ENCODE measurements at regions not wholly inside any gene's neighbourhood (a gene's known extent, or its start where the extent isn't known, plus 50 kb on each side); places are given as distances from the start of the nearest gene placed in this dataset.

DNA sequence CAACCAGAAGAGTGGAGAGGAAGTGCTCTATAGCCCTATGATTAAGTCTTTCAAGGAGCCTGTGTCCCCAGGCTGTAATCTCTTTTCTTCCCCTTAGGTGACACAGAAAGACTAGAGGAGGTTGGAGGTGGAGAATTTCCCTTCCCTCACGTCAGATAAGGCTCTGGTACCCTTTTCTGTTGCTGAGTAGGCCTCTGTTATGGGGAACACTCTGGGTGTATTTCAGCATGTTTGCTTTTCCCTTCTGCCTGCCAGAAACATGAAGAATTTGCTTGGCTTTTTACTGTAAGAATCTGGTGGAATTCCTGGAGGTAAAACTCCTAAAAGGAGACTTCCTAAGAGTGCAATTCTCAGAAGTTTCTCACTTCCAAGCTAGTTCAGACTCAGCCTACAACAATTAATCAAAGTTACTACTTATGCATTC, 58.3 kb downstream of the SIX1 start:
- H2AK5ac ChIP-seq (ENCODE audit: low read depth, low read length), result no peak overlapping the region
- H4K20me1 ChIP-seq (ENCODE audit: insufficient read depth, low read length), result no peaks in the 10 kb centered on the region
- dilution Hi-C loops (cut with HindIII; ENCODE audit: low sequenced_read_pairs, unreplicated experiment), result no loop called here
- no peak overlapping the region for H2AFZ ChIP-seq (replicated peaks; ENCODE audit: low read length, poor library complexity)
- no peak overlapping the region for H2BK20ac ChIP-seq (ENCODE audit: low read depth, low read length)
- peak; percentile 48 for ATAC-seq (ENCODE audit: low read depth)
- no peak overlapping the region for H3K23ac ChIP-seq (ENCODE audit: low read depth, low read length)
- H3K4ac ChIP-seq (ENCODE audit: low read depth, low read length), result no peak overlapping the region
- H3K79me1 ChIP-seq (ENCODE audit: low read depth in 1 of 2, low read length in 2 of 2), result no peaks in the 10 kb centered on the region
- H3K18ac ChIP-seq (ENCODE audit: low read depth, low read length), result no peak overlapping the region
- TF ChIP-seq POLR2A (IDR thresholded peaks at IDR 0.05; ENCODE audit: low read depth, low read length), result no peak
- TF ChIP-seq FOS (IDR thresholded peaks at IDR 0.05; ENCODE audit: low read depth, low read length), result no peak
- no peak for TF ChIP-seq RCOR1 (IDR thresholded peaks at IDR 0.05; ENCODE audit: insufficient replicate concordance, low read length)
- TF ChIP-seq, protein P1, sequence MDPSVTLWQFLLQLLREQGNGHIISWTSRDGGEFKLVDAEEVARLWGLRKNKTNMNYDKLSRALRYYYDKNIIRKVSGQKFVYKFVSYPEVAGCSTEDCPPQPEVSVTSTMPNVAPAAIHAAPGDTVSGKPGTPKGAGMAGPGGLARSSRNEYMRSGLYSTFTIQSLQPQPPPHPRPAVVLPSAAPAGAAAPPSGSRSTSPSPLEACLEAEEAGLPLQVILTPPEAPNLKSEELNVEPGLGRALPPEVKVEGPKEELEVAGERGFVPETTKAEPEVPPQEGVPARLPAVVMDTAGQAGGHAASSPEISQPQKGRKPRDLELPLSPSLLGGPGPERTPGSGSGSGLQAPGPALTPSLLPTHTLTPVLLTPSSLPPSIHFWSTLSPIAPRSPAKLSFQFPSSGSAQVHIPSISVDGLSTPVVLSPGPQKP (IDR thresholded peaks at IDR 0.05; ENCODE audit: borderline replicate concordance, low read depth, low read length), result no peak
- TF ChIP-seq, protein P2, sequence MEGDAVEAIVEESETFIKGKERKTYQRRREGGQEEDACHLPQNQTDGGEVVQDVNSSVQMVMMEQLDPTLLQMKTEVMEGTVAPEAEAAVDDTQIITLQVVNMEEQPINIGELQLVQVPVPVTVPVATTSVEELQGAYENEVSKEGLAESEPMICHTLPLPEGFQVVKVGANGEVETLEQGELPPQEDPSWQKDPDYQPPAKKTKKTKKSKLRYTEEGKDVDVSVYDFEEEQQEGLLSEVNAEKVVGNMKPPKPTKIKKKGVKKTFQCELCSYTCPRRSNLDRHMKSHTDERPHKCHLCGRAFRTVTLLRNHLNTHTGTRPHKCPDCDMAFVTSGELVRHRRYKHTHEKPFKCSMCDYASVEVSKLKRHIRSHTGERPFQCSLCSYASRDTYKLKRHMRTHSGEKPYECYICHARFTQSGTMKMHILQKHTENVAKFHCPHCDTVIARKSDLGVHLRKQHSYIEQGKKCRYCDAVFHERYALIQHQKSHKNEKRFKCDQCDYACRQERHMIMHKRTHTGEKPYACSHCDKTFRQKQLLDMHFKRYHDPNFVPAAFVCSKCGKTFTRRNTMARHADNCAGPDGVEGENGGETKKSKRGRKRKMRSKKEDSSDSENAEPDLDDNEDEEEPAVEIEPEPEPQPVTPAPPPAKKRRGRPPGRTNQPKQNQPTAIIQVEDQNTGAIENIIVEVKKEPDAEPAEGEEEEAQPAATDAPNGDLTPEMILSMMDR (conservative IDR thresholded peaks at IDR 0.05; ENCODE audit: low read depth, low read length), result no peak
- TF ChIP-seq SMC3 (IDR thresholded peaks at IDR 0.05; ENCODE audit: low read depth, low read length), result no peak
- no peak for TF ChIP-seq MAZ (IDR thresholded peaks at IDR 0.05; ENCODE audit: borderline replicate concordance, low read depth, low read length)
- no peak for TF ChIP-seq RAD21 (IDR thresholded peaks at IDR 0.05; ENCODE audit: low read length)
- no peak for TF ChIP-seq MAFK (IDR thresholded peaks at IDR 0.05; ENCODE audit: low read depth, low read length)
- H3K27me3 ChIP-seq (ENCODE audit: control insufficient read depth, insufficient read depth, low read length), result no peaks in the 10 kb centered on the region
- WGBS, 2 experiments (ENCODE audit: extremely low coverage in 2 of 2, insufficient read length in 1 of 2), result no CpG with 5 or more reads among the region's 1 CpG
- H3K14ac ChIP-seq (replicated peaks; ENCODE audit: low read depth, low read length), result no peak overlapping the region
- intact Hi-C loops (cut with micrococcal nuclease), result no loop called here
- ChIA-PET POLR2A (ENCODE audit: unreplicated experiment) (interaction anchor here (0.6 kb wide), 1 partner anchor 1824 kb away, joined by 6 read pairs; no protein-coding TSS in a partner anchor), CTCF (interaction anchor here (1.0 kb wide), 1 partner anchor 21 kb away, joined by 5 read pairs; no protein-coding TSS in a partner anchor)
- H3K27ac ChIP-seq (ENCODE audit: insufficient read depth, low read length), result no peak overlapping the region
- in situ Hi-C loops (cut with MboI; ENCODE audit: low sequenced_read_pairs), result no loop called here
- H2BK15ac ChIP-seq (ENCODE audit: low read depth, low read length), result no peak overlapping the region
- no peak overlapping the region for H2BK5ac ChIP-seq (ENCODE audit: low read depth, low read length, poor library complexity, severe bottlenecking)
- no peak overlapping the region for H3K56ac ChIP-seq (ENCODE audit: extremely low read depth, insufficient read depth, low read length)
- peak; percentile 17 for DNase-seq
- no peak overlapping the region for H4K8ac ChIP-seq (ENCODE audit: low read depth in 2 of 2, low read length in 2 of 2)
- H3K9me1 ChIP-seq (ENCODE audit: insufficient read depth, low read length), result no peaks in the 10 kb centered on the region
- no peak overlapping the region for H3K9ac ChIP-seq (ENCODE audit: low read depth, low read length)
- 0 out of 2 replicates have a peak, but pooled peaks cover 2% of the 10 kb centered on the region for H3K4me1 ChIP-seq (ENCODE audit: control insufficient read depth, insufficient read depth, low read length)
- no peak overlapping the region for H2BK120ac ChIP-seq (ENCODE audit: low read depth, low read length)
- H3K4me3 ChIP-seq (ENCODE audit: insufficient read depth, low read depth, low read length), result no peak overlapping the region
- H3K9me3 ChIP-seq (ENCODE audit: control insufficient read depth, insufficient read depth, low read length), result no peaks in the 10 kb centered on the region
- H3K4me2 ChIP-seq (ENCODE audit: low read depth, low read length), result no peak overlapping the region
- H2AK9ac ChIP-seq (replicated peaks; ENCODE audit: low read depth, low read length, poor library complexity), result no peak overlapping the region
- H4K91ac ChIP-seq (ENCODE audit: insufficient read depth, low read depth, low read length), result no peak overlapping the region
- BruUV-seq (replicated peaks), result no TSS peak
- H3K36me3 ChIP-seq (ENCODE audit: control insufficient read depth, insufficient read depth, low read length), result no peaks in the 10 kb centered on the region
- H4K5ac ChIP-seq (ENCODE audit: low read depth, low read length), result no peak overlapping the region

All from IMR-90 (cell line).